ENCODE measurements at regions not wholly inside any gene's neighbourhood (a gene's known extent, or its start where the extent isn't known, plus 50 kb on each side); places are given as distances from the start of the nearest gene placed in this dataset.

- no peak for TF ChIP-seq CEBPB (IDR thresholded peaks at IDR 0.05)
- no peak for TF ChIP-seq NFIC (IDR thresholded peaks at IDR 0.05)
- TF ChIP-seq TCF12 (IDR thresholded peaks at IDR 0.05; ENCODE audit: low read depth) = no peak
- TF ChIP-seq EGR1 (IDR thresholded peaks at IDR 0.05) = no peak
Observed at GRCh38 chr3:66885326-66886000, 112.6 kb upstream of the KBTBD8 start.

- no peak for TF ChIP-seq YY1 (IDR thresholded peaks at IDR 0.05; ENCODE audit: low read depth)
- no peak for TF ChIP-seq TEAD4 (IDR thresholded peaks at IDR 0.05)
- TF ChIP-seq EGR1 (IDR thresholded peaks at IDR 0.05) = no peak
- no peak for TF ChIP-seq TCF12 (IDR thresholded peaks at IDR 0.05; ENCODE audit: low read depth)
- no peak for TF ChIP-seq EP300 (IDR thresholded peaks at IDR 0.05; ENCODE audit: borderline replicate concordance)
- no peak for TF ChIP-seq TAF1 (IDR thresholded peaks at IDR 0.05; ENCODE audit: low read depth)
- TF ChIP-seq CREB1 (IDR thresholded peaks at IDR 0.05; ENCODE audit: low read depth) = no peak
- TF ChIP-seq CEBPB (IDR thresholded peaks at IDR 0.05) = no peak
- TF ChIP-seq REST (IDR thresholded peaks at IDR 0.05; ENCODE audit: low read depth) = no peak
- TF ChIP-seq USF1 (IDR thresholded peaks at IDR 0.05) = no peak
- TF ChIP-seq FOXM1 (IDR thresholded peaks at IDR 0.05; ENCODE audit: borderline replicate concordance, low read depth) = no peak
- no peak for TF ChIP-seq RAD21 (IDR thresholded peaks at IDR 0.05; ENCODE audit: low read depth)
- TF ChIP-seq ZBTB7A (IDR thresholded peaks at IDR 0.05; ENCODE audit: low read depth) = no peak
- no peak for TF ChIP-seq MAX (IDR thresholded peaks at IDR 0.05)
- TF ChIP-seq NFIC (IDR thresholded peaks at IDR 0.05) = no peak
Observed at GRCh38 chr3:66889750-66890494, 108.2 kb upstream of the KBTBD8 start.

- no peak for TF ChIP-seq TAF1 (IDR thresholded peaks at IDR 0.05; ENCODE audit: low read depth)
- TF ChIP-seq ZBTB7A (IDR thresholded peaks at IDR 0.05; ENCODE audit: low read depth) = no peak
- TF ChIP-seq MAX (IDR thresholded peaks at IDR 0.05) = no peak
- TF ChIP-seq TEAD4 (IDR thresholded peaks at IDR 0.05) = no peak
- no peak for TF ChIP-seq EGR1 (IDR thresholded peaks at IDR 0.05)
Observed at GRCh38 chr3:66898155-66898554, 100.0 kb upstream of the KBTBD8 start.

GRCh38 chr3:66904336-66904735, 93.8 kb upstream of the KBTBD8 start:
- no peak for TF ChIP-seq TEAD4 (IDR thresholded peaks at IDR 0.05)
- no peak for TF ChIP-seq CEBPB (IDR thresholded peaks at IDR 0.05)
- TF ChIP-seq NFIC (IDR thresholded peaks at IDR 0.05) = no peak
- TF ChIP-seq MAX (IDR thresholded peaks at IDR 0.05) = no peak
- no peak for TF ChIP-seq EGR1 (IDR thresholded peaks at IDR 0.05)
- TF ChIP-seq USF1 (IDR thresholded peaks at IDR 0.05) = no peak
- TF ChIP-seq RAD21 (IDR thresholded peaks at IDR 0.05; ENCODE audit: low read depth) = no peak
- TF ChIP-seq CREB1 (IDR thresholded peaks at IDR 0.05; ENCODE audit: low read depth) = no peak
- no peak for TF ChIP-seq YY1 (IDR thresholded peaks at IDR 0.05; ENCODE audit: low read depth)
- no peak for TF ChIP-seq EP300 (IDR thresholded peaks at IDR 0.05; ENCODE audit: borderline replicate concordance)
- TF ChIP-seq ZBTB7A (IDR thresholded peaks at IDR 0.05; ENCODE audit: low read depth) = no peak
- no peak for TF ChIP-seq TAF1 (IDR thresholded peaks at IDR 0.05; ENCODE audit: low read depth)
- no peak for TF ChIP-seq REST (IDR thresholded peaks at IDR 0.05; ENCODE audit: low read depth)
- TF ChIP-seq TCF12 (IDR thresholded peaks at IDR 0.05; ENCODE audit: low read depth) = no peak
- TF ChIP-seq FOXM1 (IDR thresholded peaks at IDR 0.05; ENCODE audit: borderline replicate concordance, low read depth) = no peak

- TF ChIP-seq REST (IDR thresholded peaks at IDR 0.05; ENCODE audit: low read depth) = no peak
- no peak for TF ChIP-seq CREB1 (IDR thresholded peaks at IDR 0.05; ENCODE audit: low read depth)
- no peak for TF ChIP-seq FOXM1 (IDR thresholded peaks at IDR 0.05; ENCODE audit: borderline replicate concordance, low read depth)
- no peak for TF ChIP-seq TEAD4 (IDR thresholded peaks at IDR 0.05)
Observed at GRCh38 chr3:66904831-66905493, 93.1 kb upstream of the KBTBD8 start.

Measured in Ishikawa (cell line).